ENCODE measurements at regions not wholly inside any gene's neighbourhood (a gene's known extent, or its start where the extent isn't known, plus 50 kb on each side); places are given as distances from the start of the nearest gene placed in this dataset.

DNA sequence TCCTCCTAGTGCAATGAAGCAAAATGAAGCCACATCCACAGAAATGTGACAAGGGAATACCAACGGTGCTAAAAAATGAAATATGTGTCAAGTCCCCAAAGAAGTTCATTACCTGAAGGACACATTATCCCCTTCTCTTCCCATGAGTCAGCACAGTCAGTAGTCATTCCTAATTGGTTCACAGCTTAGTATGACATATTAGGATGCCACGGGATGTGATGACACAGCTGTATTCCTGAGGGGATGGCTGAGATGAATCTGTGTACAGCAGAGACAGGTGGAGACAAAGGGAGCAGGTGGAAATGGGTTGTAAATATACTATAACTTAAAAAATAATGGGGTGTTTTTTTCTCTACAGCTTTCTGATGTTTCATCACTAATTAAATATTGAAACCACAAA lies 273.4 kb downstream of the ARRDC4 start:
- TF ChIP-seq, protein P1, sequence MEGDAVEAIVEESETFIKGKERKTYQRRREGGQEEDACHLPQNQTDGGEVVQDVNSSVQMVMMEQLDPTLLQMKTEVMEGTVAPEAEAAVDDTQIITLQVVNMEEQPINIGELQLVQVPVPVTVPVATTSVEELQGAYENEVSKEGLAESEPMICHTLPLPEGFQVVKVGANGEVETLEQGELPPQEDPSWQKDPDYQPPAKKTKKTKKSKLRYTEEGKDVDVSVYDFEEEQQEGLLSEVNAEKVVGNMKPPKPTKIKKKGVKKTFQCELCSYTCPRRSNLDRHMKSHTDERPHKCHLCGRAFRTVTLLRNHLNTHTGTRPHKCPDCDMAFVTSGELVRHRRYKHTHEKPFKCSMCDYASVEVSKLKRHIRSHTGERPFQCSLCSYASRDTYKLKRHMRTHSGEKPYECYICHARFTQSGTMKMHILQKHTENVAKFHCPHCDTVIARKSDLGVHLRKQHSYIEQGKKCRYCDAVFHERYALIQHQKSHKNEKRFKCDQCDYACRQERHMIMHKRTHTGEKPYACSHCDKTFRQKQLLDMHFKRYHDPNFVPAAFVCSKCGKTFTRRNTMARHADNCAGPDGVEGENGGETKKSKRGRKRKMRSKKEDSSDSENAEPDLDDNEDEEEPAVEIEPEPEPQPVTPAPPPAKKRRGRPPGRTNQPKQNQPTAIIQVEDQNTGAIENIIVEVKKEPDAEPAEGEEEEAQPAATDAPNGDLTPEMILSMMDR (conservative IDR thresholded peaks at IDR 0.05; ENCODE audit: low read length): no peak
- no peak for TF ChIP-seq EZH2phosphoT487 (IDR thresholded peaks at IDR 0.05; ENCODE audit: borderline replicate concordance)

All from Loucy (cell line).